K562 (cell line): ENCODE measurements at regions not wholly inside any gene's neighbourhood (a gene's known extent, or its start where the extent isn't known, plus 50 kb on each side); places are given as distances from the start of the nearest gene placed in this dataset.

Experiments used
- ATAC-seq: fragments of 200-7000 bp; cut with Tn5 transposase; 3 replicates; pipeline ENCODE4 v1.9.1; 2020; ENCODE audit warnings: moderate library complexity
- BruUV-seq: library from RNA; stranded (reverse); fragments of 400-500 nt; replicated peaks from 2 replicates; lab custom pipeline; 2021; lab: Mats Ljungman, UMichigan
- CTCF ChIA-PET: fragments of 300-600 bp; formaldehyde crosslinking; extraction: SDS; loops from one replicate; lab custom pipeline; 2021; ENCODE audit warnings: low intra/inter-chr PET ratio; lab: Yijun Ruan, JAX
- POLR2A ChIA-PET: fragments of 300-600, 350-650 bp; sonication (Branson Sonifier 250); formaldehyde crosslinking; extraction: SDS; loops from one replicate; lab custom pipeline; 2021; ENCODE audit warnings: antibody characterized with exemption, inconsistent platforms; lab: Yijun Ruan, JAX
- DNase-seq, 4 experiments: peaks; one replicate each; pipeline versions ENCODE4 v3.0.0 to v3.0.0-alpha.2; 2011 to 2018; ENCODE audit warnings: low spot score in 3 of 4, mixed read lengths in 3 of 4; ENCODE audit errors: extremely low read depth in 1 of 4
- FAIRE-seq: peaks from 2 replicates; lab custom pipeline; 2011; peaks lifted over from hg19 to GRCh38; lab: Jason Lieb, UNC
- H2AFZ ChIP-seq: 2 replicates; pipeline ENCODE4 v1.6.0; 2011; ENCODE audit warnings: low read depth, low read length, control low read depth, inconsistent platforms
- H3K27ac ChIP-seq: fragments of 200-600 bp; 3 replicates; pipeline ENCODE4 v1.8.0; 2011; ENCODE audit warnings: low read depth, mild to moderate bottlenecking, control low read depth, inconsistent platforms, low read length, moderate library complexity, mixed read lengths; ENCODE audit errors: extremely low read depth
- H3K27me3 ChIP-seq, 2 experiments: fragments of 300-600 bp in 1 of 2; 2 replicates in 1 of 2; 3 replicates in 1 of 2; pipeline versions ENCODE4 v1.6.0 to v1.8.0; 2011; ENCODE audit warnings: inconsistent platforms in 2 of 2, low read length in 2 of 2, mild to moderate bottlenecking in 1 of 2, mixed read lengths in 1 of 2, moderate library complexity in 1 of 2; ENCODE audit not compliant: control insufficient read depth in 2 of 2, insufficient read depth in 2 of 2
- H3K36me3 ChIP-seq: fragments of 300-600 bp; 3 replicates; pipeline ENCODE4 v1.8.0; 2011; ENCODE audit warnings: mild to moderate bottlenecking, low read length, inconsistent platforms; ENCODE audit not compliant: control insufficient read depth, insufficient read depth
- H3K4me1 ChIP-seq, 2 experiments: fragments of 200-600 bp in 1 of 2; replicated peaks in 1 of 2; 2 replicates in 1 of 2; 3 replicates in 1 of 2; pipeline versions ENCODE4 v1.5.1 to v1.8.0; 2011; ENCODE audit warnings: inconsistent platforms in 2 of 2, low read length in 2 of 2, mild to moderate bottlenecking in 1 of 2, mixed read lengths in 1 of 2, moderate library complexity in 1 of 2; ENCODE audit not compliant: control insufficient read depth in 2 of 2, insufficient read depth in 2 of 2
- H3K4me2 ChIP-seq: 2 replicates; pipeline ENCODE4 v1.6.1; 2011; ENCODE audit warnings: low read length, control low read depth, inconsistent platforms, mixed read lengths; ENCODE audit not compliant: insufficient read depth
- H3K4me3 ChIP-seq: fragments of 200-600 bp; sonication (generic), shearing (Covaris generic); 2 replicates; pipeline ENCODE4 v1.5.1; 2016; ENCODE audit warnings: control low read depth, inconsistent platforms
- H3K79me2 ChIP-seq: fragments of 200-600 bp; 3 replicates; pipeline ENCODE4 v1.8.0; 2011; ENCODE audit warnings: low read length, inconsistent platforms; ENCODE audit not compliant: control insufficient read depth, insufficient read depth
- H3K9ac ChIP-seq, 2 experiments: 2 replicates each; pipeline versions ENCODE4 v1.6.0 to v1.6.1; 2011; ENCODE audit warnings: low read depth in 2 of 2, low read length in 2 of 2, control low read depth in 1 of 2, inconsistent platforms in 1 of 2, mild to moderate bottlenecking in 1 of 2, mixed read lengths in 1 of 2; ENCODE audit not compliant: insufficient read depth in 1 of 2
- H3K9me1 ChIP-seq: one replicate; pipeline ENCODE4 v1.6.0; 2011; ENCODE audit warnings: inconsistent platforms, mild to moderate bottlenecking, low read length, moderate library complexity; ENCODE audit not compliant: control insufficient read depth, insufficient read depth
- H3K9me3 ChIP-seq: replicated peaks from 2 replicates; pipeline ENCODE4 v1.5.1; 2011; ENCODE audit warnings: low read depth, low read length, inconsistent platforms; ENCODE audit not compliant: control insufficient read depth, insufficient read depth
- H4K20me1 ChIP-seq: replicated peaks from 2 replicates; pipeline ENCODE4 v1.6.1; 2011; ENCODE audit warnings: low read length, inconsistent platforms, mixed read lengths; ENCODE audit not compliant: control insufficient read depth, insufficient read depth
- BCL6 ChIP-seq: fragments of 250-450 bp; sonication (Bioruptor Pico); IDR thresholded peaks from 2 replicates; pipeline ENCODE4 v1.4.0; 2020
- CSDE1 ChIP-seq, 2 experiments: fragments of 450-650 bp; IDR thresholded peaks; 2 replicates each; pipeline ENCODE4 v1.6.1; 2016; ENCODE audit warnings: mild to moderate bottlenecking in 1 of 2
- CTBP1 ChIP-seq: fragments of 450-650 bp; IDR thresholded peaks from 2 replicates; pipeline ENCODE4 v1.6.1; 2016; ENCODE audit warnings: borderline replicate concordance
- KDM5B ChIP-seq: fragments of 200-600 bp; sonication (generic); IDR thresholded peaks from 2 replicates; pipeline ENCODE4 v1.6.1; 2012; ENCODE audit warnings: low read depth, mild to moderate bottlenecking, moderate library complexity, low read length, control low read depth, inconsistent platforms; ENCODE audit not compliant: insufficient replicate concordance
- MBD2 ChIP-seq: sonication (generic); IDR thresholded peaks from 2 replicates; pipeline ENCODE4 v1.6.1; 2016; ENCODE audit warnings: low read depth, borderline replicate concordance
- NCOA6 ChIP-seq: fragments of 450-650 bp; IDR thresholded peaks from 2 replicates; pipeline ENCODE4 v1.6.1; 2017; ENCODE audit warnings: mild to moderate bottlenecking
- NEUROD1 ChIP-seq: fragments of 150-350 bp; IDR thresholded peaks from 2 replicates; pipeline ENCODE4 v1.6.1; 2014; ENCODE audit warnings: borderline replicate concordance, low read length, low read depth; ENCODE audit not compliant: partially characterized antibody
- PBX2 ChIP-seq, 2 experiments: IDR thresholded peaks in 1 of 2; conservative IDR thresholded peaks in 1 of 2; 2 replicates each; pipeline ENCODE4 v1.6.1; 2016; ENCODE audit warnings: low read depth in 2 of 2, mild to moderate bottlenecking in 1 of 2, missing compliant biosample characterization in 1 of 2, missing genetic modification characterization in 1 of 2, moderate library complexity in 1 of 2
- PHF20 ChIP-seq: fragments of 450-650 bp; IDR thresholded peaks from 2 replicates; pipeline ENCODE4 v1.6.1; 2018; ENCODE audit not compliant: partially characterized antibody
- PHF21A ChIP-seq: fragments of 450-650 bp; IDR thresholded peaks from 2 replicates; pipeline ENCODE4 v1.6.1; 2017; ENCODE audit warnings: low read depth, borderline replicate concordance
- PPARD ChIP-seq: fragments of 250-450 bp; sonication (Bioruptor Pico); IDR thresholded peaks from 2 replicates; pipeline ENCODE4 v1.8.0; 2022; ENCODE audit warnings: inconsistent platforms, mild to moderate bottlenecking, moderate library complexity
- SAFB ChIP-seq: fragments of 200-400 bp; formaldehyde crosslinking; IDR thresholded peaks from 2 replicates; pipeline ENCODE4 v1.6.1; 2017; ENCODE audit warnings: low read depth, low read length, borderline replicate concordance
- SAFB2 ChIP-seq: fragments of 200-400 bp; formaldehyde crosslinking; IDR thresholded peaks from 2 replicates; pipeline ENCODE4 v1.6.1; 2018; ENCODE audit warnings: borderline replicate concordance, low read length, low read depth, moderate library complexity; ENCODE audit not compliant: severe bottlenecking
- SNAPC5 ChIP-seq: fragments of 250-450 bp; sonication (Bioruptor Pico); IDR thresholded peaks from 2 replicates; pipeline ENCODE4 v1.8.0; 2021; ENCODE audit warnings: moderate library complexity, mild to moderate bottlenecking, inconsistent platforms
- SRF ChIP-seq, 2 experiments: fragments of 250-450, 450-650 bp in 1 of 2; sonication (Bioruptor Pico) in 1 of 2; sonication (generic) in 1 of 2; formaldehyde crosslinking; IDR thresholded peaks; 2 replicates each; pipeline versions ENCODE4 v1.5.0 to v1.5.1; 2020 to 2022; ENCODE audit warnings: mild to moderate bottlenecking in 1 of 2, missing genetic modification reagents in 1 of 2
- ZKSCAN3 ChIP-seq: fragments of 250-450 bp; sonication (Bioruptor Pico); IDR thresholded peaks from 2 replicates; pipeline ENCODE4 v1.4.0; 2020
- ZNF277 ChIP-seq: fragments of 250-450 bp; sonication (Bioruptor Pico); IDR thresholded peaks from 2 replicates; pipeline ENCODE4 v1.8.0; 2022; ENCODE audit warnings: inconsistent platforms, mild to moderate bottlenecking, moderate library complexity, borderline replicate concordance
- ZNF347 ChIP-seq: fragments of 450-650 bp; formaldehyde crosslinking; IDR thresholded peaks from 2 replicates; pipeline ENCODE4 v1.4.0; 2020; ENCODE audit warnings: low read depth, mild to moderate bottlenecking, moderate library complexity
- ZNF764 ChIP-seq: fragments of 250-450 bp; sonication (Bioruptor Pico); IDR thresholded peaks from 2 replicates; pipeline ENCODE4 v1.4.0; 2020; ENCODE audit warnings: low read depth, mild to moderate bottlenecking, moderate library complexity
- WGBS: fragments of 100-300 bp; shearing (Covaris generic); methylation state at CpG from one replicate; pipeline ENCODE4 v1.1.6; 2016; ENCODE audit warnings: low coverage, mixed read lengths; ENCODE audit not compliant: insufficient coverage; ENCODE audit errors: missing lambda C conversion rate; 5-methylcytosine and 5-hydroxymethylcytosine counted together
- in situ Hi-C: fragments of 300-500 bp; cut with MboI; formaldehyde crosslinking; loops from 4 replicates; pipeline ENCODE4 v1.15.0; 2018; ENCODE audit warnings: inconsistent platforms, mixed read lengths
- intact Hi-C: fragments of 100-400 bp; cut with micrococcal nuclease; formaldehyde crosslinking; loops from 2 replicates; pipeline ENCODE4 v1.14.2; 2022

GRCh38 chr16:65934443-65934842 lies 432.0 kb upstream of the CDH5 start:
- no peak overlapping the region for H3K27ac ChIP-seq
- DNase-seq (no peak), ATAC-seq (no peak), FAIRE-seq (no peak)
- WGBS: 0% methylated on average over 2 of the region's 3 CpGs
- no peak overlapping the region for H2AFZ ChIP-seq
- H3K79me2 ChIP-seq: no peaks in the 10 kb centered on the region
- 0 out of 2 replicates have a peak, but pooled peaks cover 2% of the 10 kb centered on the region for H3K9me3 ChIP-seq
- H3K27me3 ChIP-seq: no peaks in the 10 kb centered on the region
- POLR2A ChIA-PET: no interaction called here
- no TSS peak for BruUV-seq
- CTCF ChIA-PET: no interaction called here
- no peaks in the 10 kb centered on the region for H3K9me1 ChIP-seq
- no peaks in the 10 kb centered on the region for H3K4me1 ChIP-seq
- H3K4me2 ChIP-seq: no peak overlapping the region
- no peaks in the 10 kb centered on the region for H4K20me1 ChIP-seq
- in situ Hi-C loops (no loop called here), intact Hi-C loops (no loop called here)
- no peak overlapping the region for H3K4me3 ChIP-seq
- no peaks in the 10 kb centered on the region for H3K36me3 ChIP-seq
- no peak overlapping the region for H3K9ac ChIP-seq
- no peak for TF ChIP-seq SAFB2
- no peak for TF ChIP-seq SRF (CRISPR knock-in tag; IDR thresholded peaks at IDR 0.05)
- no peak for TF ChIP-seq PHF21A
- TF ChIP-seq PBX2 (CRISPR knock-in tag; IDR thresholded peaks at IDR 0.05; ENCODE audit: low read depth): no peak
- no peak for TF ChIP-seq PBX2 (tag; conservative IDR thresholded peaks at IDR 0.05; ENCODE audit: low read depth)
- TF ChIP-seq SNAPC5 (CRISPR knock-in tag): no peak
- TF ChIP-seq NEUROD1: no peak
- TF ChIP-seq PPARD: no peak
- no peak for TF ChIP-seq SAFB
- no peak for TF ChIP-seq ZNF764
- no peak for TF ChIP-seq ZNF347
- no peak for TF ChIP-seq BCL6 (CRISPR knock-in tag)
- no peak for TF ChIP-seq KDM5B
- no peak for TF ChIP-seq CTBP1
- no peak for TF ChIP-seq MBD2
- no peak for TF ChIP-seq NCOA6
- no peak for TF ChIP-seq ZKSCAN3
- TF ChIP-seq ZNF277 (CRISPR knock-in tag): no peak
- no peak for TF ChIP-seq CSDE1 (IDR thresholded peaks at IDR 0.05)
- no peak for TF ChIP-seq PHF20
